Large intestine (tissue), 3 donors: ENCODE measurements at regions not wholly inside any gene's neighbourhood (a gene's known extent, or its start where the extent isn't known, plus 50 kb on each side); places are given as distances from the start of the nearest gene placed in this dataset.

Experiments
- DNase-seq, 2 donors: peaks; one replicate each; pipeline versions ENCODE4 v3.0.0 to v3.0.0-alpha.2; 2013
- H3K27ac ChIP-seq: one replicate; pipeline ENCODE4 v1.5.1; 2013; ENCODE audit warnings: low read length
- H3K27me3 ChIP-seq: 2 replicates; pipeline ENCODE4 v1.6.1; 2013; ENCODE audit warnings: low read length; ENCODE audit not compliant: control insufficient read depth, insufficient read depth
- H3K36me3 ChIP-seq: 2 replicates; pipeline ENCODE4 v1.6.1; 2013; ENCODE audit warnings: low read length; ENCODE audit not compliant: control insufficient read depth, insufficient read depth
- H3K4me1 ChIP-seq: one replicate; pipeline ENCODE4 v1.6.1; 2013; ENCODE audit warnings: low read length; ENCODE audit not compliant: control insufficient read depth, insufficient read depth
- H3K4me3 ChIP-seq: one replicate; pipeline ENCODE4 v1.5.1; 2013; ENCODE audit warnings: low read length
- H3K9me3 ChIP-seq: one replicate; pipeline ENCODE4 v1.6.1; 2013; ENCODE audit warnings: mild to moderate bottlenecking, low read depth, low read length, moderate library complexity; ENCODE audit not compliant: control insufficient read depth
- WGBS: methylation state at CpG from one replicate; pipeline ENCODE4 v1.1.5; 2013; ENCODE audit warnings: low lambda C conversion rate; ENCODE audit not compliant: insufficient coverage; 5-methylcytosine and 5-hydroxymethylcytosine counted together

GRCh38 chr5:65086234-65086890 is 317.6 kb downstream of the CWC27 start:
- Histone ChIP-seq H3K27ac (no peak overlapping the region), H3K4me1 (no peaks in the 10 kb centered on the region), H3K27me3 (no peaks in the 10 kb centered on the region), H3K9me3 (no peaks in the 10 kb centered on the region), H3K4me3 (no peak overlapping the region), H3K36me3 (no peaks in the 10 kb centered on the region)
- DNase-seq, result no peak
- 65% methylated on average over 2 of the region's 3 CpGs for WGBS

- H3K36me3 ChIP-seq, result no peaks in the 10 kb centered on the region
- no CpG with 5 or more reads among the region's 3 CpGs for WGBS
- no peak for DNase-seq
These were observed 318.4 kb downstream of the CWC27 start for GRCh38 chr5:65087154-65087553.

GRCh38 chr5:65094279-65094678 is 325.5 kb downstream of the CWC27 start:
- Histone ChIP-seq H3K27ac (no peak overlapping the region), H3K4me1 (no peaks in the 10 kb centered on the region), H3K36me3 (no peaks in the 10 kb centered on the region), H3K9me3 (no peaks in the 10 kb centered on the region), H3K4me3 (no peak overlapping the region), H3K27me3 (no peaks in the 10 kb centered on the region)
- WGBS, result no CpG with 5 or more reads among the region's 5 CpGs
- no peak for DNase-seq

More at GRCh38 chr5:65087154-65087553, 318.4 kb downstream of the CWC27 start:
- no peaks in the 10 kb centered on the region for H3K9me3 ChIP-seq
- no peak overlapping the region for H3K4me3 ChIP-seq
- no peak overlapping the region for H3K27ac ChIP-seq
- no peaks in the 10 kb centered on the region for H3K4me1 ChIP-seq
- H3K27me3 ChIP-seq, result no peaks in the 10 kb centered on the region

GRCh38 chr5:65098393-65098792 is 329.7 kb downstream of the CWC27 start:
- no peak overlapping the region for H3K4me3 ChIP-seq
- H3K36me3 ChIP-seq, result no peaks in the 10 kb centered on the region
- H3K27ac ChIP-seq, result no peak overlapping the region
- WGBS, result 80% methylated on average over 2 of the region's 3 CpGs
- no peaks in the 10 kb centered on the region for H3K9me3 ChIP-seq
- DNase-seq, result no peak
- H3K27me3 ChIP-seq, result no peaks in the 10 kb centered on the region
- H3K4me1 ChIP-seq, result peaks cover 8% of the 10 kb centered on the region
